ENCODE measurements at regions not wholly inside any gene's neighbourhood (a gene's known extent, or its start where the extent isn't known, plus 50 kb on each side); places are given as distances from the start of the nearest gene placed in this dataset.

DNA sequence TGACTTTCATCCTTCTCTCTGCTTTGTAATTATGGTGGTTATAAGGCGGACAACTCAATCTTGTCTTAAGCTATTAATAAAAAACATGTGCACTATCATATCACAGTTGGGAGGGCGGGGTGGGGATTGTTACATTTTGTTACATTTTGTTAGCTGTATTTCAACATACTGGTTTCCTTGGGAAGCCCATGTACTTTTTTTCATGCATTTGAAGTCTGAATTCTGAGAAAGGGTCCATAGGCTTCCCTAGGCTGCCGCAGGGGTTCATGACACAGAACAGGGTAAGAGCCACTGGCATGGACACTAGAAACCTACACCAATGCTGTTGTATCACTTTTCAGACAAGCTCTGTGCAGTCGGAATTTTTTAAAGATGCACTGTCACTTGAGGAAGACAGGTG lies 178.8 kb downstream of the ETS2 start:
- no peak for DNase-seq (ENCODE audit: low read depth)
- H3K4me3 ChIP-seq (ENCODE audit: low read depth, low read length), result no peak overlapping the region
- TF ChIP-seq, protein P1, sequence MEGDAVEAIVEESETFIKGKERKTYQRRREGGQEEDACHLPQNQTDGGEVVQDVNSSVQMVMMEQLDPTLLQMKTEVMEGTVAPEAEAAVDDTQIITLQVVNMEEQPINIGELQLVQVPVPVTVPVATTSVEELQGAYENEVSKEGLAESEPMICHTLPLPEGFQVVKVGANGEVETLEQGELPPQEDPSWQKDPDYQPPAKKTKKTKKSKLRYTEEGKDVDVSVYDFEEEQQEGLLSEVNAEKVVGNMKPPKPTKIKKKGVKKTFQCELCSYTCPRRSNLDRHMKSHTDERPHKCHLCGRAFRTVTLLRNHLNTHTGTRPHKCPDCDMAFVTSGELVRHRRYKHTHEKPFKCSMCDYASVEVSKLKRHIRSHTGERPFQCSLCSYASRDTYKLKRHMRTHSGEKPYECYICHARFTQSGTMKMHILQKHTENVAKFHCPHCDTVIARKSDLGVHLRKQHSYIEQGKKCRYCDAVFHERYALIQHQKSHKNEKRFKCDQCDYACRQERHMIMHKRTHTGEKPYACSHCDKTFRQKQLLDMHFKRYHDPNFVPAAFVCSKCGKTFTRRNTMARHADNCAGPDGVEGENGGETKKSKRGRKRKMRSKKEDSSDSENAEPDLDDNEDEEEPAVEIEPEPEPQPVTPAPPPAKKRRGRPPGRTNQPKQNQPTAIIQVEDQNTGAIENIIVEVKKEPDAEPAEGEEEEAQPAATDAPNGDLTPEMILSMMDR (IDR thresholded peaks at IDR 0.05; ENCODE audit: insufficient read depth, low read depth, low read length, missing control alignments), result no peak

DNA sequence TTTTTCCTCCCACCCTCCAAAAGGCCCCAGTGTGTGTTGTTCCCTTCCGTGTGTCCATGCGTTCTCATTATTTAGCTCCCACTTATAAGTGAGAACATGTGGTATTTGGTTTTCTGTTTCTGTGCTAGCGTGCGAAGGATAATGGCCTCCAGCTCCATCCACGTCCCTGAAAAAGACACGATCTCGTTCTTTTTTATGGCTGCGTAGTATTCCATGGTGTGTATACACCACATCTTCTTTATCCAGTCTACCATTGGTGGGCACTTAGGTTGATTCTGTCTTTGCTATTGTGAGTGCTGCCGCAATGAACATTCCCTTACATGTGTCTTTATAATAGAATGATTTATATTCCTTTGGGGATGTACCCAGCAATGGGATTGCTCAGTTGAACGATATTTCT lies 177.8 kb downstream of the ETS2 start:
- TF ChIP-seq, protein P1 (IDR thresholded peaks at IDR 0.05; ENCODE audit: insufficient read depth, low read depth, low read length, missing control alignments), result no peak
- no peak for DNase-seq (ENCODE audit: low read depth)
- no peak overlapping the region for H3K4me3 ChIP-seq (ENCODE audit: low read depth, low read length)

DNA sequence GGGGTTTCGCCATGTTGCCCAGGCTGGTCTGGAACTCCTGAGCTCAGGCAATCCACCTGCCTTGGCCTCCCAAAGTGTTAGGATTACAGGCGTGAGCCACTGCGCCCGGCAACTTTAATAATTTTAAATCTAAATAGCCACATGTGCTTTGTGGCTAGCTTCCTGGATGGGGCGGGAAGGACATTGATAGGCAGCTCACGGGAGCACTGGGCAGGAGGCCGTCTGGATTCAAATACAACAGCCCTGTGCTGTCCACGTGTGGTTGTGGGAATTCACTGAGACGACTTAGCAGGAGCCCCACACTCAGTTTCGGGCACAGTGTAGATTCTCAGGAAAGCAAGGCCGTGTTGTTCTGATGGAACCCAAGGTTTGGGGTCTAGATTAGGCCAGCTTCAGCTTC lies 177.1 kb downstream of the ETS2 start:
- no peak for DNase-seq (ENCODE audit: low read depth)
- TF ChIP-seq, protein P1 (IDR thresholded peaks at IDR 0.05; ENCODE audit: insufficient read depth, low read depth, low read length, missing control alignments), result no peak
- H3K4me3 ChIP-seq (ENCODE audit: low read depth, low read length), result no peak overlapping the region

DNA sequence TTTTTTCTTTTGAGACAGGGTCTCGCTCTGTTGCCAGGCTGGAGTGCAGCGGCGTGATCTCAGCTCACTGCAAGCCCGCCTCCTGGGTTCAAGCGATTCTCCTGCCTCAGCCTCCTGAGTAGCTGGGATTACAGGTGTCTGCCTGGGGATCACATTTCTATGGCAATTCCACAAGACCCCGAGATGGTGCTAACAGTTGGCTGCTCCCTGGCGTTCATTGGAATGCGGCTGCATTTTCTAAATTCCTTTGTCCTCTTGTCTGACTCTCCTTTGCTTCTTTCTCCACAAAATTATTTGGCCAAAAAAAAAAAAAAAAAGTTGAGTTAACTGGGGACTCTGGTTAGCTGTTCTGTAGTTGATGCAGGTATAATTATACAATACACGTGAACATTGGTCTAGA lies 176.4 kb downstream of the ETS2 start:
- TF ChIP-seq, protein P1 (IDR thresholded peaks at IDR 0.05; ENCODE audit: insufficient read depth, low read depth, low read length, missing control alignments), result no peak
- no peak overlapping the region for H3K4me3 ChIP-seq (ENCODE audit: low read depth, low read length)
- no peak for DNase-seq (ENCODE audit: low read depth)

DNA sequence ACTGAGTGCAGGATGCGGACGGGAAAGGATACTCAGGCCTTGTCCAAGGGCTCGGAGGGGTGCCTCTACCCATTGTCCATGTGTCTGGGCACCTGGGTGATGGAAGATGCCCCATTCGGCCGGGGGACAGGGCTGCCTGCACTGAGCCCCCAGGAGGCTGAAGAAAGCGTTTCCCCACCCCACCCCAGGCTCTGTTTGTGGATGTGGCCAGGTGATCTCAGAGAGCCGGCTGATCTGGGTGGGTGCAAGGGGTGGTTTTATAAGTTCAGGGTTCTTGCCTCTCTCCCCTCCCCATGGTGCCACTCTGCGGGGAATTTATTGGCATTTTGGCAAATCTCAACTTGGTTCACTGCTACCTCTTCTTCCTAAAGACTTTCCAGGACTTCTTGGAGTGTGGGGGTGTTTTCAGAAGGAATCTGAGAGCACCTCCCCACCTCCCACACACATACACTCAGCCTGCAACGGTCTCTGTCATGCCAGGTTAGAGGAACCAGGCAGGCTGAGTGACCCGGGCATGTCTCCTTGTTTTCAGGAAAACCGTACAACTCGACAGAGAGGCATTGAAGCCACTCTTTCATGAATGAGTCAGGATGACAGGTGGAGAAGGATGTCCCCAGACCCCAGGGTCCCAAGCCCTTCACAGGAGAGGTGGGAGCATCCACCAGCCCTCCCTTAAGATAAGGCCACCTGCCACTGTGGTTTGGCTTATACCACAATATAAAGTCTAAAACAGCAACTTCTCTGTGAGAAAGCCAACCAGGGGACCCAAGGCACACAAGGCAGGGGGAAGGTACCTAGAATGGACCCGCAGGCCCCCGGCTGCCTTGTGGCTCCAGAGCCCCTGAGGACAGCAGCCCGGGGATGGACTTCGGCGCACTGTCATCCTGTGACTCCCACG lies 174.9 kb downstream of the ETS2 start:
- no peak overlapping the region for H3K4me3 ChIP-seq (ENCODE audit: low read depth, low read length)
- TF ChIP-seq, protein P1 (IDR thresholded peaks at IDR 0.05; ENCODE audit: insufficient read depth, low read depth, low read length, missing control alignments), result no peak
- no peak for DNase-seq (ENCODE audit: low read depth)

DNA sequence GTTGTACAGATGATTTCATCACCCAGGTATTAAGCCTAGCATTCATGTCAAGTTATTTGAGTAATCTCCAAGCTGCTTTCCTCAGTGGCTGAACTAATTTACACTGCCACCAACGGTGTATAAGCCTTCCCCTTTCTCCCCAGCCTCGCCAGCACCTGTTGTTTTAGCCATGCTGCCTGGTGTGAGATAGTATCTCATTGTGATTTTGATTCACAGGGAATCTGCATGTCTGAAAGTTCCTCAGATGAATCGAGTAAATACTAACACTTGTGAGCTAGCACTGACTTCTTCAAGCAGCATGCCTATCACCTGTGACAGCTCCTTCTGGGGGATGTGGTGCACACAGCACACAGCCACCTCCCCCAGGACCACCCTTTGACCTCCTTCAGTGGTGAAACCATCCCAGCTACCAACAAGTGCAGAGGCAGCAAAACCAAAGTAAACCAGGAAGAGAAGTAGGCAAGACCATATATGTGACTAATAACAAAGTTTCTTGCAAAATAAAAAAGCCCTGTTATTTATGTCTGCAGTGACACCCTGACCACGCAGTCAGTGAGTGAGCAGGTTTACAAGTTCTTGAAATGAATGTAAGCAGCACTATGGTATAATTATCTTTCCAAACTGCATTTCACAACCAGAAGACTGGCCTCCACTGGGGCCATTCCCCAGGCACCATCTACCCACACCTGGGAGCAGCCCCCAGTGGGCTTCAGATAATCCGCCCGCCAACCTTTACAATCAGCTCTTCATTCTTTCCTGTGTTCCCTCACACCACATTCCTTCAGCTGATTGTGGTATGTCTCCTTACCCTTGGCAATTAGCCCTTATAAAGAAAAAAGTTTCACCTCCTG lies 173.8 kb downstream of the ETS2 start:
- DNase-seq (ENCODE audit: low read depth), result no peak
- no peak overlapping the region for H3K4me3 ChIP-seq (ENCODE audit: low read depth, low read length)
- TF ChIP-seq, protein P1 (IDR thresholded peaks at IDR 0.05; ENCODE audit: insufficient read depth, low read depth, low read length, missing control alignments), result no peak

Data from GM12865 (cell line).